GM18511 (cell line): ENCODE measurements at regions not wholly inside any gene's neighbourhood (a gene's known extent, or its start where the extent isn't known, plus 50 kb on each side); places are given as distances from the start of the nearest gene placed in this dataset.

Experiments used
- ATAC-seq: cut with Tn5 transposase; IDR thresholded peaks from one replicate; pipeline ENCODE4 v1.9.1; 2021; ENCODE audit warnings: mild to moderate bottlenecking, moderate library complexity; ENCODE audit not compliant: unreplicated experiment

GRCh38 chr22:47270463-47271135 lies 508.1 kb downstream of the TBC1D22A start:
- no peak for ATAC-seq

- no peak for ATAC-seq
Observed at GRCh38 chr22:47269516-47270088, 507.2 kb downstream of the TBC1D22A start.

- ATAC-seq: no peak
Observed at GRCh38 chr22:47267513-47268282, 505.2 kb downstream of the TBC1D22A start.

- no peak for ATAC-seq
Observed at GRCh38 chr22:47266329-47266728, 503.9 kb downstream of the TBC1D22A start.

- no peak for ATAC-seq
Observed at GRCh38 chr22:47260551-47260950, 498.1 kb downstream of the TBC1D22A start.

- ATAC-seq: no peak
Observed at GRCh38 chr22:47259990-47260389, 497.5 kb downstream of the TBC1D22A start.

- ATAC-seq: no peak
Observed at GRCh38 chr22:47259049-47259448, 496.6 kb downstream of the TBC1D22A start.

- no peak for ATAC-seq
Observed at GRCh38 chr22:47257976-47258375, 495.5 kb downstream of the TBC1D22A start.

GRCh38 chr22:47257566-47257965 lies 495.1 kb downstream of the TBC1D22A start:
- ATAC-seq: no peak

GRCh38 chr22:47251911-47252310 lies 489.5 kb downstream of the TBC1D22A start:
- no peak for ATAC-seq

- no peak for ATAC-seq
Observed at GRCh38 chr22:47250995-47251765, 488.7 kb downstream of the TBC1D22A start.

GRCh38 chr22:47249370-47249928 lies 487.0 kb downstream of the TBC1D22A start:
- no peak for ATAC-seq

- no peak for ATAC-seq
Observed at GRCh38 chr22:47248925-47249324, 486.5 kb downstream of the TBC1D22A start.

GRCh38 chr22:47247579-47248240 lies 485.3 kb downstream of the TBC1D22A start:
- no peak for ATAC-seq

- ATAC-seq: no peak
Observed at GRCh38 chr22:47245786-47246185, 483.3 kb downstream of the TBC1D22A start.

GRCh38 chr22:47245286-47245685 lies 482.8 kb downstream of the TBC1D22A start:
- ATAC-seq: no peak

GRCh38 chr22:47240116-47240515 lies 477.7 kb downstream of the TBC1D22A start:
- no peak for ATAC-seq

GRCh38 chr22:47239474-47239860 lies 477.0 kb downstream of the TBC1D22A start:
- no peak for ATAC-seq

GRCh38 chr22:47238690-47239473 lies 476.4 kb downstream of the TBC1D22A start:
- no peak for ATAC-seq
